HEK293 (cell line): ENCODE measurements at regions not wholly inside any gene's neighbourhood (a gene's known extent, or its start where the extent isn't known, plus 50 kb on each side); places are given as distances from the start of the nearest gene placed in this dataset.

Experiments
- CTCF ChIA-PET: fragments of 350-600 bp; formaldehyde crosslinking; extraction: SDS; loops from one replicate; lab custom pipeline; 2021; ENCODE audit warnings: antibody characterized with exemption; lab: Yijun Ruan, JAX
- POLR2A ChIA-PET: fragments of 300-600 bp; formaldehyde crosslinking; extraction: SDS; loops from one replicate; lab custom pipeline; 2020; ENCODE audit warnings: antibody characterized with exemption, inconsistent platforms; lab: Yijun Ruan, JAX
- H3K27ac ChIP-seq: fragments of 200-500 bp; sonication (Bioruptor generic); 2 replicates; pipeline ENCODE4 v1.5.1; 2014; ENCODE audit warnings: low read depth, low read length, control low read depth, inconsistent platforms; ENCODE audit errors: extremely low read depth
- H3K36me3 ChIP-seq, 2 experiments: fragments of 200-500 bp in 1 of 2; sonication (Bioruptor generic) in 1 of 2; 1 replicate in 1 of 2; 2 replicates in 1 of 2; pipeline ENCODE4 v1.5.1; 2014 to 2017; ENCODE audit warnings: inconsistent platforms in 2 of 2, low read length in 2 of 2; ENCODE audit not compliant: control insufficient read depth in 2 of 2, insufficient read depth in 1 of 2
- H3K4me1 ChIP-seq: fragments of 200-500 bp; sonication (Bioruptor generic); 2 replicates; pipeline ENCODE4 v1.5.1; 2014; ENCODE audit warnings: mild to moderate bottlenecking, low read length, inconsistent platforms; ENCODE audit not compliant: control insufficient read depth, insufficient read depth
- H3K4me3 ChIP-seq: 2 replicates; pipeline ENCODE4 v1.5.1; 2011; ENCODE audit warnings: low read depth, mild to moderate bottlenecking, control low read depth, low read length, moderate library complexity
- H3K9me3 ChIP-seq: fragments of 200-500 bp; sonication (Bioruptor generic); 2 replicates; pipeline ENCODE4 v1.5.1; 2014; ENCODE audit warnings: low read depth, low read length, inconsistent platforms; ENCODE audit not compliant: control insufficient read depth, insufficient read depth
- GLI2 ChIP-seq: fragments of 450-650 bp; formaldehyde crosslinking; IDR thresholded peaks from 2 replicates; pipeline ENCODE4; 2017; ENCODE audit warnings: missing biosample characterization, missing genetic modification characterization, low read depth, borderline replicate concordance
- HOXA7 ChIP-seq: sonication (generic); formaldehyde crosslinking; IDR thresholded peaks from 2 replicates; pipeline ENCODE4 v1.8.1; 2022; ENCODE audit warnings: missing genetic modification reagents, borderline replicate concordance
- HOXD13 ChIP-seq: sonication (generic); formaldehyde crosslinking; IDR thresholded peaks from 2 replicates; pipeline ENCODE4 v1.8.0; 2022; ENCODE audit warnings: missing genetic modification reagents, borderline replicate concordance
- PRDM2 ChIP-seq: fragments of 450-650 bp; formaldehyde crosslinking; IDR thresholded peaks from 2 replicates; pipeline ENCODE4 v1.5.1; 2016; ENCODE audit warnings: missing biosample characterization, missing genetic modification characterization, borderline replicate concordance
- PRDM4 ChIP-seq: fragments of 450-650 bp; formaldehyde crosslinking; IDR thresholded peaks from 2 replicates; pipeline ENCODE4 v1.5.1; 2017; ENCODE audit warnings: missing biosample characterization, missing genetic modification characterization
- REPIN1 ChIP-seq: fragments of 450-650 bp; formaldehyde crosslinking; IDR thresholded peaks from 2 replicates; pipeline ENCODE4 v1.5.1; 2017; ENCODE audit warnings: missing biosample characterization, missing genetic modification characterization, low read depth
- SCRT2 ChIP-seq: fragments of 450-650 bp; formaldehyde crosslinking; IDR thresholded peaks from 2 replicates; pipeline ENCODE4 v1.5.1; 2016; ENCODE audit warnings: missing biosample characterization, missing genetic modification characterization
- WT1 ChIP-seq: fragments of 450-650 bp; formaldehyde crosslinking; IDR thresholded peaks from 2 replicates; pipeline ENCODE4 v1.5.1; 2016; ENCODE audit warnings: missing biosample characterization, missing genetic modification characterization
- ZBTB7A ChIP-seq: fragments of 450-650 bp; formaldehyde crosslinking; IDR thresholded peaks from 2 replicates; pipeline ENCODE4 v1.5.1; 2016; ENCODE audit warnings: low read depth, missing biosample characterization, missing genetic modification characterization
- ZNF112 ChIP-seq: fragments of 450-650 bp; formaldehyde crosslinking; IDR thresholded peaks from 2 replicates; pipeline ENCODE4 v1.5.0; 2017; ENCODE audit warnings: missing biosample characterization, missing genetic modification characterization
- ZNF292 ChIP-seq: fragments of 450-650 bp; formaldehyde crosslinking; IDR thresholded peaks from 2 replicates; pipeline ENCODE4 v1.5.1; 2016; ENCODE audit warnings: low read depth, missing biosample characterization, missing genetic modification characterization, borderline replicate concordance
- ZNF48 ChIP-seq: fragments of 450-650 bp; formaldehyde crosslinking; IDR thresholded peaks from 2 replicates; pipeline ENCODE4 v1.5.1; 2016; ENCODE audit warnings: missing biosample characterization, missing genetic modification characterization
- ZNF530 ChIP-seq: fragments of 450-650 bp; formaldehyde crosslinking; IDR thresholded peaks from 2 replicates; pipeline ENCODE4 v1.5.1; 2016; ENCODE audit warnings: low read depth, missing biosample characterization, missing genetic modification characterization
- ZNF560 ChIP-seq: fragments of 450-650 bp; formaldehyde crosslinking; IDR thresholded peaks from 2 replicates; pipeline ENCODE4 v1.5.1; 2017; ENCODE audit warnings: missing biosample characterization, missing genetic modification characterization, borderline replicate concordance
- ZNF639 ChIP-seq: fragments of 450-650 bp; formaldehyde crosslinking; IDR thresholded peaks from 2 replicates; pipeline ENCODE4 v1.5.1; 2016; ENCODE audit warnings: missing biosample characterization, missing genetic modification characterization
- ZNF664 ChIP-seq: fragments of 450-650 bp; formaldehyde crosslinking; IDR thresholded peaks from 2 replicates; pipeline ENCODE4 v1.5.1; 2016; ENCODE audit warnings: missing biosample characterization, missing genetic modification characterization
- ZNF670 ChIP-seq: fragments of 450-650 bp; formaldehyde crosslinking; IDR thresholded peaks from 2 replicates; pipeline ENCODE4 v1.5.1; 2016; ENCODE audit warnings: missing biosample characterization, missing genetic modification characterization, low read depth
- ZNF747 ChIP-seq: fragments of 450-650 bp; formaldehyde crosslinking; IDR thresholded peaks from 2 replicates; pipeline ENCODE4 v1.5.1; 2016; ENCODE audit warnings: missing biosample characterization, missing genetic modification characterization
- ZNF777 ChIP-seq: fragments of 450-650 bp; formaldehyde crosslinking; IDR thresholded peaks from 2 replicates; pipeline ENCODE4 v1.5.1; 2017; ENCODE audit warnings: missing biosample characterization, missing genetic modification characterization, borderline replicate concordance
- ZNF792 ChIP-seq: fragments of 450-650 bp; formaldehyde crosslinking; IDR thresholded peaks from 2 replicates; pipeline ENCODE4 v1.5.1; 2016; ENCODE audit warnings: missing biosample characterization, missing genetic modification characterization

GRCh38 chr11:45336136-45336535 is 50.0 kb upstream of the SYT13 start:
- CTCF ChIA-PET = interaction anchor here (0.6 to 7.7 kb wide), 6 partner anchors 24 to 435 kb away, joined by 3 to 147 read pairs (median 6); no protein-coding TSS in a partner anchor
- Histone ChIP-seq H3K9me3 (no peaks in the 10 kb centered on the region), H3K36me3 (no peaks in the 10 kb centered on the region), H3K4me3 (no peak overlapping the region), H3K4me1 (no peaks in the 10 kb centered on the region), H3K27ac (no peak overlapping the region)
- TF ChIP-seq ZNF747 (tag by site-specific recombination) (no peak), PRDM2 (tag by site-specific recombination) (no peak), ZNF292 (tag by site-specific recombination) (no peak), ZNF777 (no peak), SCRT2 (tag by site-specific recombination) (no peak), ZNF670 (tag by site-specific recombination) (no peak), ZNF639 (tag by site-specific recombination) (no peak), HOXA7 (no peak), ZNF112 (tag by site-specific recombination) (no peak), ZNF48 (tag by site-specific recombination) (no peak), HOXD13 (CRISPR knock-in tag) (no peak), ZNF664 (tag by site-specific recombination) (no peak), WT1 (tag by site-specific recombination) (no peak), REPIN1 (tag by site-specific recombination) (no peak), ZNF530 (tag by site-specific recombination) (no peak), ZBTB7A (no peak), ZNF560 (no peak), ZNF792 (no peak), PRDM4 (tag by site-specific recombination) (no peak), GLI2 (no peak)
- POLR2A ChIA-PET = no interaction called here
